GM18520 (cell line): ENCODE measurements at regions not wholly inside any gene's neighbourhood (a gene's known extent, or its start where the extent isn't known, plus 50 kb on each side); places are given as distances from the start of the nearest gene placed in this dataset.

Experiments used
- ATAC-seq: cut with Tn5 transposase; IDR thresholded peaks from one replicate; pipeline ENCODE4 v1.9.1; 2021; ENCODE audit not compliant: unreplicated experiment

GRCh38 chr15:38646716-38647115 is 82.1 kb upstream of the RASGRP1 start:
- ATAC-seq: no peak

- ATAC-seq: no peak
Observed at GRCh38 chr15:38647683-38648082, 83.1 kb upstream of the RASGRP1 start.

GRCh38 chr15:38648121-38648843 is 83.7 kb upstream of the RASGRP1 start:
- ATAC-seq: no peak

- ATAC-seq: no peak
Observed at GRCh38 chr15:38650384-38650783, 85.8 kb upstream of the RASGRP1 start.

- ATAC-seq: no peak
Observed at GRCh38 chr15:38650936-38651327, 86.3 kb upstream of the RASGRP1 start.

GRCh38 chr15:38651328-38652038 is 86.9 kb upstream of the RASGRP1 start:
- ATAC-seq: no peak

- ATAC-seq: no peak
Observed at GRCh38 chr15:38652183-38652794, 87.7 kb upstream of the RASGRP1 start.

GRCh38 chr15:38652998-38653397 is 88.4 kb upstream of the RASGRP1 start:
- no peak for ATAC-seq

GRCh38 chr15:38658431-38658830 is 93.8 kb upstream of the RASGRP1 start:
- ATAC-seq: no peak

- no peak for ATAC-seq
Observed at GRCh38 chr15:38660738-38661137, 96.1 kb upstream of the RASGRP1 start.

- ATAC-seq: no peak
Observed at GRCh38 chr15:38662033-38662802, 97.6 kb upstream of the RASGRP1 start.

- no peak for ATAC-seq
Observed at GRCh38 chr15:38662805-38663204, 98.2 kb upstream of the RASGRP1 start.

- ATAC-seq: no peak
Observed at GRCh38 chr15:38665586-38666305, 101.1 kb upstream of the RASGRP1 start.

GRCh38 chr15:38666865-38667510 is 102.4 kb upstream of the RASGRP1 start:
- no peak for ATAC-seq

- ATAC-seq: no peak
Observed at GRCh38 chr15:38667890-38668850, 103.6 kb upstream of the RASGRP1 start.

GRCh38 chr15:38668898-38669391 is 104.3 kb upstream of the RASGRP1 start:
- ATAC-seq: no peak

GRCh38 chr15:38670128-38671005 is 105.8 kb upstream of the RASGRP1 start:
- peak; percentile 31 for ATAC-seq

- no peak for ATAC-seq
Observed at GRCh38 chr15:38671006-38671387, 106.4 kb upstream of the RASGRP1 start.
